Dendritic cell treated with granulocyte-macrophage colony-stimulating factor and Interleukin-4, amounts not matched to agents 40 ng/mL and 50 ng/mL, for 4 days (primary cell): ENCODE measurements at regions not wholly inside any gene's neighbourhood (a gene's known extent, or its start where the extent isn't known, plus 50 kb on each side); places are given as distances from the start of the nearest gene placed in this dataset.

ENCODE experiments used
- H3K27ac Mint-ChIP-seq: one replicate; pipeline ENCODE4 v1.8.0; 2022; ENCODE audit warnings: mild to moderate bottlenecking, mixed read lengths
- H3K27me3 Mint-ChIP-seq: one replicate; pipeline ENCODE4 v1.8.0; 2022; ENCODE audit warnings: mild to moderate bottlenecking, mixed read lengths
- H3K36me3 Mint-ChIP-seq: one replicate; pipeline ENCODE4 v1.8.0; 2022; ENCODE audit warnings: low read depth, mixed read lengths
- H3K4me1 Mint-ChIP-seq: one replicate; pipeline ENCODE4 v1.8.0; 2022; ENCODE audit warnings: low read depth, mixed read lengths
- H3K4me3 Mint-ChIP-seq: one replicate; pipeline ENCODE4 v1.8.0; 2022; ENCODE audit warnings: mild to moderate bottlenecking, moderate library complexity, mixed read lengths
- H3K9me3 Mint-ChIP-seq: one replicate; pipeline ENCODE4 v1.8.0; 2022; ENCODE audit warnings: mixed read lengths
- intact Hi-C: fragments of 100-400 bp; cut with micrococcal nuclease; formaldehyde crosslinking; loops from one replicate; pipeline ENCODE4 v1.15.0; 2022

- intact Hi-C loops = no loop called here
- H3K9me3 Mint-ChIP-seq = no peaks in the 10 kb centered on the region
- no peaks in the 10 kb centered on the region for H3K36me3 Mint-ChIP-seq
- peaks cover 7% of the 10 kb centered on the region for H3K27me3 Mint-ChIP-seq
- no peak overlapping the region for H3K4me3 Mint-ChIP-seq
- no peak overlapping the region for H3K27ac Mint-ChIP-seq
- H3K4me1 Mint-ChIP-seq = no peaks in the 10 kb centered on the region
These were observed 189.0 kb downstream of the GALNT1 start for GRCh38 chr18:35770376-35771014.

GRCh38 chr18:35771172-35771571 lies 189.6 kb downstream of the GALNT1 start:
- Mint-ChIP-seq H3K36me3 (no peaks in the 10 kb centered on the region), H3K4me3 (no peak overlapping the region), H3K27ac (no peak overlapping the region), H3K9me3 (no peaks in the 10 kb centered on the region), H3K27me3 (peaks cover 7% of the 10 kb centered on the region), H3K4me1 (no peaks in the 10 kb centered on the region)
- intact Hi-C loops = no loop called here

GRCh38 chr18:35775887-35776286 lies 194.3 kb downstream of the GALNT1 start:
- intact Hi-C loops = no loop called here
- H3K27me3 Mint-ChIP-seq = peaks cover 16% of the 10 kb centered on the region

GRCh38 chr18:35776473-35776872 lies 194.9 kb downstream of the GALNT1 start:
- Mint-ChIP-seq H3K27ac (no peak overlapping the region), H3K27me3 (peaks cover 16% of the 10 kb centered on the region), H3K4me1 (no peaks in the 10 kb centered on the region), H3K36me3 (no peaks in the 10 kb centered on the region), H3K9me3 (no peaks in the 10 kb centered on the region), H3K4me3 (no peak overlapping the region)
- intact Hi-C loops = no loop called here

More at GRCh38 chr18:35775887-35776286, 194.3 kb downstream of the GALNT1 start:
- Mint-ChIP-seq H3K4me1 (no peaks in the 10 kb centered on the region), H3K9me3 (no peaks in the 10 kb centered on the region), H3K4me3 (no peak overlapping the region), H3K27ac (no peak overlapping the region), H3K36me3 (no peaks in the 10 kb centered on the region)

- no peak overlapping the region for H3K4me3 Mint-ChIP-seq
- intact Hi-C loops = no loop called here
- H3K4me1 Mint-ChIP-seq = no peaks in the 10 kb centered on the region
- no peak overlapping the region for H3K27ac Mint-ChIP-seq
- H3K36me3 Mint-ChIP-seq = no peaks in the 10 kb centered on the region
- no peaks in the 10 kb centered on the region for H3K9me3 Mint-ChIP-seq
- H3K27me3 Mint-ChIP-seq = peaks cover 16% of the 10 kb centered on the region
These were observed 195.4 kb upstream of the RMP24 start for GRCh38 chr18:35777039-35777438.

GRCh38 chr18:35778850-35779627 lies 193.4 kb upstream of the RMP24 start:
- Mint-ChIP-seq H3K9me3 (no peaks in the 10 kb centered on the region), H3K27me3 (peaks cover 12% of the 10 kb centered on the region), H3K4me1 (no peaks in the 10 kb centered on the region), H3K36me3 (no peaks in the 10 kb centered on the region), H3K4me3 (no peak overlapping the region), H3K27ac (no peak overlapping the region)
- intact Hi-C loops = no loop called here

- no peak overlapping the region for H3K27ac Mint-ChIP-seq
- H3K9me3 Mint-ChIP-seq = no peaks in the 10 kb centered on the region
- intact Hi-C loops = no loop called here
- no peak overlapping the region for H3K4me3 Mint-ChIP-seq
- no peaks in the 10 kb centered on the region for H3K36me3 Mint-ChIP-seq
- H3K27me3 Mint-ChIP-seq = peaks cover 9% of the 10 kb centered on the region
- H3K4me1 Mint-ChIP-seq = no peaks in the 10 kb centered on the region
These were observed 191.5 kb upstream of the RMP24 start for GRCh38 chr18:35780937-35781336.

GRCh38 chr18:35782926-35783325 lies 189.6 kb upstream of the RMP24 start:
- no peak overlapping the region for H3K4me3 Mint-ChIP-seq
- no peaks in the 10 kb centered on the region for H3K9me3 Mint-ChIP-seq
- peaks cover 5% of the 10 kb centered on the region for H3K27me3 Mint-ChIP-seq
- H3K27ac Mint-ChIP-seq = no peak overlapping the region
- H3K36me3 Mint-ChIP-seq = no peaks in the 10 kb centered on the region
- H3K4me1 Mint-ChIP-seq = no peaks in the 10 kb centered on the region
- intact Hi-C loops = no loop called here

GRCh38 chr18:35786365-35787042 lies 186.0 kb upstream of the RMP24 start:
- Mint-ChIP-seq H3K9me3 (no peaks in the 10 kb centered on the region), H3K27ac (no peak overlapping the region), H3K27me3 (no peaks in the 10 kb centered on the region), H3K4me1 (no peaks in the 10 kb centered on the region), H3K4me3 (no peak overlapping the region), H3K36me3 (no peaks in the 10 kb centered on the region)
- intact Hi-C loops = no loop called here

- intact Hi-C loops = no loop called here
- Mint-ChIP-seq H3K27me3 (peaks cover 4% of the 10 kb centered on the region), H3K4me1 (no peaks in the 10 kb centered on the region), H3K9me3 (no peaks in the 10 kb centered on the region), H3K27ac (no peak overlapping the region), H3K36me3 (no peaks in the 10 kb centered on the region), H3K4me3 (no peak overlapping the region)
These were observed 182.9 kb upstream of the RMP24 start for GRCh38 chr18:35789543-35789942.

GRCh38 chr18:35797948-35798347 lies 174.5 kb upstream of the RMP24 start:
- H3K27ac Mint-ChIP-seq = no peak overlapping the region
- intact Hi-C loops = no loop called here
- H3K4me1 Mint-ChIP-seq = no peaks in the 10 kb centered on the region
- no peaks in the 10 kb centered on the region for H3K9me3 Mint-ChIP-seq
- no peak overlapping the region for H3K4me3 Mint-ChIP-seq
- peaks cover 7% of the 10 kb centered on the region for H3K27me3 Mint-ChIP-seq
- H3K36me3 Mint-ChIP-seq = no peaks in the 10 kb centered on the region

- Mint-ChIP-seq H3K9me3 (no peaks in the 10 kb centered on the region), H3K27ac (no peak overlapping the region), H3K4me3 (no peak overlapping the region), H3K27me3 (peaks cover 6% of the 10 kb centered on the region), H3K4me1 (peaks cover 5% of the 10 kb centered on the region), H3K36me3 (no peaks in the 10 kb centered on the region)
- intact Hi-C loops = no loop called here
These were observed 168.9 kb upstream of the RMP24 start for GRCh38 chr18:35803551-35803950.

- H3K36me3 Mint-ChIP-seq = no peaks in the 10 kb centered on the region
- H3K4me3 Mint-ChIP-seq = no peak overlapping the region
- H3K27me3 Mint-ChIP-seq = peaks cover 6% of the 10 kb centered on the region
- intact Hi-C loops = no loop called here
- no peak overlapping the region for H3K27ac Mint-ChIP-seq
- no peaks in the 10 kb centered on the region for H3K9me3 Mint-ChIP-seq
- H3K4me1 Mint-ChIP-seq = peaks cover 14% of the 10 kb centered on the region
These were observed 168.1 kb upstream of the RMP24 start for GRCh38 chr18:35804377-35804776.

- H3K36me3 Mint-ChIP-seq = no peaks in the 10 kb centered on the region
- H3K27me3 Mint-ChIP-seq = peaks cover 6% of the 10 kb centered on the region
- H3K27ac Mint-ChIP-seq = no peak overlapping the region
- H3K4me3 Mint-ChIP-seq = no peak overlapping the region
- intact Hi-C loops = loop anchor here (2.0 kb wide), 1 partner anchor 29 kb away; no protein-coding TSS in a partner anchor
- peaks cover 46% of the 10 kb centered on the region for H3K4me1 Mint-ChIP-seq
- H3K9me3 Mint-ChIP-seq = no peaks in the 10 kb centered on the region
These were observed 164.6 kb upstream of the RMP24 start for GRCh38 chr18:35807811-35808335.
